ENCODE measurements at regions not wholly inside any gene's neighbourhood (a gene's known extent, or its start where the extent isn't known, plus 50 kb on each side); places are given as distances from the start of the nearest gene placed in this dataset.
"Not testable (repeated sequence)": the region's sequence is repeated elsewhere in the genome, so short reads cannot be mapped to it uniquely, and the experiment has no call there.

DNA sequence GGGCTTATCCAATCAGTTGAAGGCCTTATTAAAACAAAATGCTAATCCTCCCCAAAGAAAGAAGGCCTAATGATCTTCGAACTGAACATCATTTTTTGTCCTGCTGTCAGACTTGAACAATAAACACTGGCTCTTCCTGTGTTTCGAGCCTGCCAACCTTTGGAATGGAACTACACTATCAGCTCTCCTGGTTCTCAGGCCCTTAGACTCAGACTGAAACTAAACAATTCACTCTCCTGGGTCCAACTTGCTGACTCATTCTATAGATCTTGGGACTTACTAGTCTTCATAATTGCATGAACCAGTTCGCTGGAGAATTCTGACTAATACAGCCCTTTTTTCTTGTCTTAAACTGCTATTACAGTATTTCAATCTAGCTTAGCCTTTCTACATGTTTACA is 235.2 kb downstream of the LNPK start:
- DNase-seq (ENCODE audit: low read depth), result peak; percentile 3

DNA sequence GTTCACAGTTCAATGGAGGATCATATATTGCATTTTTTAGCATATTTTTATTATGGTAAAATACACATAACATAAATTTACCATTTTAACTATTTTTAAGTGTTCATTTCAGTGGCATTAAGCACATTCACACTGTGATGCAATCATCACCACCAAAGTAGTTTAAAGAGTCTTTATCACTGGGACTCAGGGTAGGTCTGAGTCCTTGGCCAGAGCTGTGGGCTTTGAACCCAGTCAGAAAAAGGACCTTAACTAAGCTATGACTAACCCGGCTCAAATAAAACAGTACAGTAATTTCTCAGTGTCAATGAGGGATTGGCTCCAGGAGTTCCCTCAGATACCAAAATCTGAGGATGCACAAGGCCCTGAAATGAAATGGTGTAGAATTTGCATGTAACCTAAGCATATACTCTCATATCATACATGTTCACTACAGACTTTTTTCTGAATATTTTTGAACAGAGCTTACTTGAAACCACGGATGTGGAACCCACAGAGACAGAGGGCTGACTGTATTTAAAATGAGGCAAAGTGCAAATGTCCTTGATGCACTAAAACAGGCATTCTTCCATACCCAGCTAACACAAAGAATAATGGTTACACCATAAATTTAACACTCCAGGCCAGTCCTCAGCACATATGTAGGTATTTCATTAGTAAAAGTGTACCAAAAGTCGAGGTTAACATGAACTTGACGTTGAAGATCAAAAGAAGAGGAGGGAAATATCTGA is 246.2 kb downstream of the LNPK start:
- no peak for DNase-seq (ENCODE audit: low read depth)

DNA sequence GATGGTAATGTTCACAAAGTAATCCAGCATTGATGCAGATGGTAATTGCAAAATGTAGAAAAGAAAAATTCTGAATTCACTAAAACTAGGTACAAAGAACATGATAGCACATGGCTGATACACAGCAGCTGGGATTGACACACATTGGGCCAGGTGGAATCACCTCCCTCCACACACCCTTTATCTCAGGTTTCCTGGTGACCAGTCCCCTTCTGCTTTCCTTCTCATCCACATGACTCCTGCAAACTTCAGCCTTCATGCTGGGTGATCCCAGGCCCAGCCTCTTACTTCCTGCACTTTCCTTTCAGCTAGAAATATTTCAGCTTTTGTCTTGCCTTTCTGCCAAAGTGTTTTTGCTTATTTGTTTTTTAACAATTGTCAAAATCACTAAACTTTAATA is 246.9 kb downstream of the LNPK start:
- DNase-seq (ENCODE audit: low read depth), result no peak

DNA sequence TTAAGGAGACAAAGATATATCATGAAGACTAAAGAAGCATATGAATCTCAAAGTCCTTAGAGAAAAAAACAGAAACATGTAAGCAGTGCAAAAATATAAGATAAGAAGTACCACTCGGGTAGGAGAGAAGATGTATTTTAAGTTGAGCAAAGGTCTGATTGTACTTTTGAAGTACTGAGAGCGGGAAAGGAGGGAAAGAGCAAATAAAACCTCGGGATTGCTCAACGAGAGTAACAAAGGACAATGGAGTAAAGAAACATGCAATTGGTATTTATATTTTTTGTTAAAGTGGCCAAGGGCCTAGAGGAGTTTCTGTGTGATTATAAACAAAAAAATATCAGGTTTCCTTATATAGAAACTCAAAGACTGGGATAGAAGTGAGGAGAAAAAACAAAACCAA is 251.9 kb downstream of the LNPK start:
- DNase-seq (ENCODE audit: low read depth), result no peak

DNA sequence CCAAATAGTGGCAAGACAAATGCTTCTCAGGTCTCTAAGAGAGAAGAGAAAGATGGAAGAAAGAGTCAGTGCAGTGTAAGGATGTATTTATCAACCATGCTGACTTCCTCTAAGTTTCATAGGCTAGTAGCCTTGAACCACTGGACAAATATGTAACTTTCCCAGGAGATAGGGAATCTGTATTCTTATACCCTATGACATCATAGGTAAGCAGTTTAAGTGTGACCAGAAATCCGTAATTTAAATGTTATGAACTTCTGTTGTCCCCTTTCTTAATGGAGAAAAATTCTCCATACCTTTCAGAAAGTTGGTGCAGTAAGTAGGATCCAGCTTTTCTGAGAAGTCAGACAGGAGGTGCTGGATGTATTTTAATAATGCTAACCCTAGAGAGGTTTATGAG is 256.2 kb downstream of the LNPK start:
- DNase-seq (ENCODE audit: low read depth), result no peak

DNA sequence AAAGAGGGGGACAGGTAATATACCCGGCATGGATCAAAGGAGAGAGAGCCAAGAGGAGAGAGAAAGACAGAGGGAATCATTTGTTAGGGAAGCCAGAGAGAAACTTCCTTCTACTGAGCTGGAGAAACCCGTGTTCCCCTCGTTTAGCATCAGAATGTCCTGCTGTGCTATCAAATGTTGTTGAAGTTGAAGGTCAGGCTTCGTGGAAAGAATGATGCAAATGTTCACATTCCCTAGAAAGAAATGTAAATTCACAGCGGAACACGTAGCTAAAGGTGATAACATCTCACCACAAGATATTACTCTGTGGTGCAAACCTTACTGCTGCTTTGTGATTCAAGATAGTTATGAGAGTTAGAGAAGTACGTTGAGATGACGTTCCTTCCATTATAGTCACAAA is 258.1 kb downstream of the LNPK start:
- no peak for DNase-seq (ENCODE audit: low read depth)

DNA sequence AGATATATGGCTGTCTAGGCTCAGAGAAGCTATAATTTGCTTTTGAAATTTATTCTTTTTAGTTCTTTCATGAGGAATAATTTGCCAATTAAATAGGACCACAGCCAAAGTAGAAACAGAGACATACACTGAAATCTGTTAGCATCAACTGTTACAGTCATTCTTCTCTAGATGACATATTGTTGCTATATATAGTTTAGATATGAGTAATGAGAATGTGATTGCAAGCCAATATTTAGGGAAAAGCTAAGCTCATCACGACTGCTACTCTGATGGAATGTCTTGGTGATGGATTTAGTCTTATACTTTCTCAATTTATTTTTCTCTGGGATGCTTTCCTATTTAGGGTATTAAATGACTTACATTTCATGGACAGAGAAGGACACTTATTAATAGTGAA is 259.1 kb downstream of the LNPK start:
- no peak for DNase-seq (ENCODE audit: low read depth)

DNA sequence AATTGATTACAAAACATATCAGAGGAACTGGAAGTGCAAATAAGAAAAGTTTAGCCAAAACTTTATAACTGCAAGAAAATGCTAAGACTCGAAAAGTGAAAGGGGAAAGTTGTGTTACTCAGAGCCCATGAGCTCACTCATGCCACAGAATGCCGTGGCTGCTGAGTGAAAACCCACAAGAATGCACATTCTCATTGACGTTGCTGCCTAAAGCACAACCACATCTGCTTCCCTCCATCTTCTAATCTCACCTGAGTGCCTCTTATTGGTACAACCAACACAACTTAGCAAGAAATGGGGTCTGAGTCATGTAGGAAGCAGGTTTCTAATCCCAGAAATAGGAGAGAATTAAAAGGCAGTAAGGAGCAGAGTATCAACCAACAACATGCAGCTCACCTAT is 259.7 kb downstream of the LNPK start:
- DNase-seq (ENCODE audit: low read depth), result peak; percentile 28

DNA sequence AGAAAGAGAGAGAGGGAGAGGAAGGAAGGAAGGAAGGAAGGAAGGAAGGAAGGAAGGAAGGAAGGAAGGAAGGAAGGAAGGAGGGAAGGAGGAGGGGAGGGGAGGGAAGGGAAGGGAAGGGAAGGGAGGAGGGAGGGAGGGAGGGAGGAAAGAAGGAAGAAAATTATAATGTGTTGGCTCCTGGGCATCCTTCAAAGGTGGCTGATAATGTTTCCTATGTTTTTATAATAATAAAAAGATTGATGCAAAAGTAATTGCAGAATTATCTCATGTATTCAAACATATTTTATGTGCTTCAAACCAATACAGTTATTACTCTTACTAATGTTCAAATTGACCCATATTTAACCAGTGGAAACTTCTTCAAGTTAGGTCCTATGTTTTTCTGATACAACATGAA is 260.9 kb downstream of the LNPK start:
- no peak for DNase-seq (ENCODE audit: low read depth)

DNA sequence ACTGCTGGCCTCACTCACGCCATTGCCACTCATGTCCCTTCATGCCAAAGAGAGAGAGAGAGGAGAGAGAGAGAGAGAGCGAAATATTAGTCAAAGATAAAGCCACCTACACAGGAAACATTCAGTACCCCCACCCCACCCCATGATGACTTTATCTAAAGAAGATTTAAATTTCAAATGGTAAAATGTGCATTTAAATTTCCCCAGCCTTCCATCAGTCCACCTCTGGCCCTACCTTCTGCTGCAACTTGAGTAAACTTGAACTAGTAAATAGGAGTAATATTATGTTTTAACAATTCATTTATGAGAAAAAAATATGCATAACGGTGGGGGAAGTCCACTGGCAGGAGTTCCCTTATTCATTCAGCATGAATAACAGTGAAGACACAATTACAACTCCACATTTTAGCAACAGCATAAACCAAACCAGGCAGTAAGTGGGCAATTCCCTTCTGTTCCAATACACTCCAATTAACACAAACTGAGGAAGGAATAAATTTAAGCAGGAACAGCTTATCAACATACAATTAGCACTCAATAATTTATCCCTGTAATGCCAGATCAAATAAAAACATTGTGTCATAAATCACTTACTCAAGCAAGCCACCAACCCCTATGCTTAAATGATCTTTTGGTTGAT is 264.2 kb downstream of the LNPK start:
- DNase-seq (ENCODE audit: low read depth), result no peak

DNA sequence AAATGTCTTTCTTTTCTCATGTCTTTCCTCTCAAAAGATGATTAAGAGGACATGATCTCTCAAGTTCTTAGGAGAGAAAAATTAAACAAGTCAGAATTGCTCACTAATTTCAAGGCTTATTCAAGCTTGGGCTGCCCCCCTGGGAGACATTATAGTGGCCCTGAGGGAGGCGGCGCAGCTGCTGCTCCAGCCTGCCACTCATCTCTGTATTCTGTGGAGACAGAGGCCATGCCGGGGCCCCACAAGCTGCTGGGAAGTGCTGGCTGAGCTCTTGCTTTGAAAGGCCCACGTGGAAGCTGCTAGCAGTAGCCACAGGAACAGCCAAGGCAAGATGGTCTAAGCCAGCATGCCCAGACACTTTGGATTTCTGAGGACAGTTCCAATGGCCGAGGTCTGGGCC is 267.4 kb downstream of the LNPK start:
- DNase-seq (ENCODE audit: low read depth), result no peak

DNA sequence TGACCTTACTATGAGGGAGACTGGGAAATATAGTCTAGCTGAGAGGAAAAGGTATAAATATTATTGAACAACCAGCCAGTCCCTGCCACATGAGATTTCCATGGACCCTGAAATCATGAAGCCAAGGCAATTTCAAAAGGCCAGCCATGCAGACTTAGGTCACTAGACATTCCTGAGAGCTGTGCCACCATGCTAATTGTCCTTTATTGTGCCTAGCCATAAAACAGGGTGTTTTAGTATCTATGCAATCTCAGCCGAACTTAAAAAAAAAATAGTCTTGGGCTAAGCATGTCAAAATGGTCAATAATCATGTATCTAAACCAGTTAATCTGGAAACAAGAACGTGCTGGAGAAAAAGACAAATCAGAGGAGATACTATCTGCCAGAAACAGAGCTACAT is 269.5 kb downstream of the LNPK start:
- DNase-seq (ENCODE audit: low read depth), result no peak

DNA sequence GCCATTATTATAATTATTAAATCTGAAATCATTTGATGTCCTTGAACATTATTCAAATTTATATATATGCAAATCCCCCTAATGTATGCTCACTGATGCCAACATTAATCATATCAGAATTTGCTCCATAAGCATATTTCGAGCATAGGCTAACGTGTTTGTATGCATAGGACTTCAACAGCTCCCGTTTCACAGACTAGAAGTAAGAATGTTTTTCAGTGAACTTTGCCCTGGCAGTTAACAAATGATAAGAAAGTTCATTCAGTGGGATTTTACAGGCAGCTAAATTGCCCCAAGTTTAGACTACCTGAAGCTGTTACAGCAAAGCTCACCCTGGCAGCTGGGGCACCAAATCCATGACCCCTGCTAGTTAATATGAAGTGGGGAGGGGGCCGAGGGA is 272.0 kb downstream of the LNPK start:
- no peak for DNase-seq (ENCODE audit: low read depth)

DNA sequence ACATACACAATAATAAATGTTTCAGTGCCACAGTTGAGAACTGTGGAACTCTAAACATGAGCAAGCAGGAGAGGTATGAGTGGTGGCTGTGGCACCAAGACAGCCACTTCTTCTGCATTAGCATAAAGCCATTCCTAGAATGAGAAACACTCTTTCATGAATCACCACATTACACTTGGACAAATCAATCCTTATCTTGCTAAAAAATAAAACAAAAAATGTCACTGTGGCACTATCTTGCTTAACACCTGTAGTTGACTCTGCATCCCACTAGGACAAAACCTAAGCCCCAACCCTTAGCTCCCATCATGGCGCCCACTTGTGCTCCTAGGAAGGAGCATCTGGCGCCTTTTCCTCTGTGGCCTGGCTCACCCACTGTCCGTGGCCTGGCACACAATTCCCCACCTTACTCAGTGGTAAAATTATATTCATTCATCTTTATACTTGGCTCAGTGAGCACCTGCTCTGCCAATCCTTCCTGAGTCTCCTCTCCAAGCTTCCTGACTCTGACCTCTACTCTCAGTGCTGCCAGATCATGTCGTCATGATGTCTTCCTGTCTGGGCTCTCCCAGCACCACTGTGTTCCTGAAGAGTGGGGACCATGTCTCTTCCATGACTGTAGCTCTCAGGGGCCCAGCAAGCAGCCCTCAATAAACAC is 272.9 kb downstream of the LNPK start:
- no peak for DNase-seq (ENCODE audit: low read depth)

DNA sequence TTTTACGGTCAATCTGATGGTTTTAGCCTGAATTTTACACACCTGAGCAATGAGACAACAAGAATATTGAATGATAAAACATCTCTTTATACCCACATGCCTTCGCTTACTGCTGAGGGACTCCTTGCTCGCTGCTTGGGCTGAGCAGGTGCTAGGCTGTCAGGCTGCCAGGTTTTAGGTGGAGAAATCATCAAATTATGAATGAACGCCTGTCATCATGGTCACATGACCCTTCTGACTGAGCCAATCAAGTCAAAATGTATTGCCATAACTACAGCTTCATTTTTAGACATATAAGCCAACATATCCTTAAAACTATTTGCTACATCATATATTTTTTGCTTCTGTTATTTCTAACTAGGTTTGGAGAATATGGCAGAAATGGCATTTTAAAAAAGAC is 274.0 kb downstream of the LNPK start:
- no peak for DNase-seq (ENCODE audit: low read depth)

DNA sequence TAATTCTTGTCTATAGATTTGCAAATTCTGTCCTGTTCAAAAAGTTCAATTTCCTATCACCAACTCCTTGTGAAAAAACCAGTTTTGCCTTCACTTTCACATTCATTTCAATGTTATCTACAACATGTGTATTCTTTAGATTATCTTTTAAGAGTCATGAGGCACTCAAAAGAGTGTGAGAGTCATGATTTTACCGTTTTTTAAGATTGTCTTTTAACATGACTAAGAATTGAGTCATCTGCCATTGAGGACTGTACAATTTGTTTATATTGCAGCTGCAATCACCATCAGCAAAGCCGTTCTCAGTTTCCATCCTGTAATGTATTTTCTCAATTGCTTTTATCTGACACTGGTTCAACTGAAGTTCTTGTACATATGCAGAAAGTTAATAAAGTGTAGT is 275.8 kb downstream of the LNPK start:
- peak; percentile 44 for DNase-seq (ENCODE audit: low read depth)

DNA sequence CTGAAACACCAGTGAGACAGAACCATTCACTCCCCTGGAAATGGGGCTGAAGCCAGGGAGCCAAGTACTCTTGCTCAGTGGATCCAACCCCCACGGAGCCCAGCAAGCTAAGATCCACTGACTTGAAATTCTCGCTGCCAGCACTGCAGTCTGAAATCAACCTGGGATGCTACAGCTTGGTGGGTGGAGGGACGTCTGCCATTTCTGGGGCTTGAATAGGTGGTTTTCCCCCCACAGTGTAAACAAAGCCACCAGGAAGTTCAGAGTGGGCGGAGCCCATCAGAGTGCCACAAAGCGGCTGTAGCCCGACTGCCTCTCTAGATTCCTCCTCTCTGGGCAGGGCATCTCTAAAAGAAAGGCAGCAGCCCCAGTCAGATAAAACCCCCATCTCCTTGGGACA is 292.8 kb downstream of the LNPK start:
- no peak for DNase-seq (ENCODE audit: low read depth)

DNA sequence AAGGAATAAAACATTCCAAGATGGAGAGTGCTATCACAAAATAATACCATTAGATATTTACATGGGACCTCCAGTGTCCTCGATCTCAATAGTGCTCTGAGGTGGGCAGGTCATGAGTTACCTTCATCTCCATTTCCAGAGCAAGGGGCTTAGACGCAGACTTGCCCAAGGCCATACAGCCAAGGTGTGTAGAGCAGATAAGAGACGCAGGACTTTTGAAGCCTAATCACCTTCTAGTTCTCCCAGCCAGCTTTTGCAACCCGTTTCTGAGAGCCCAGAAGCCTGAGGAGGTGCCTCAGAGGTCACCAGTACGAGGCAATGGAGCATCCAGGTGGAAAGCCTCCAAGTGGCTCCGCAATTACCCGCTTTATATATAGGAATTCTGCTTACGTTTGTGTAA is 294.7 kb downstream of the LNPK start:
- DNase-seq (ENCODE audit: low read depth), result no peak

DNA sequence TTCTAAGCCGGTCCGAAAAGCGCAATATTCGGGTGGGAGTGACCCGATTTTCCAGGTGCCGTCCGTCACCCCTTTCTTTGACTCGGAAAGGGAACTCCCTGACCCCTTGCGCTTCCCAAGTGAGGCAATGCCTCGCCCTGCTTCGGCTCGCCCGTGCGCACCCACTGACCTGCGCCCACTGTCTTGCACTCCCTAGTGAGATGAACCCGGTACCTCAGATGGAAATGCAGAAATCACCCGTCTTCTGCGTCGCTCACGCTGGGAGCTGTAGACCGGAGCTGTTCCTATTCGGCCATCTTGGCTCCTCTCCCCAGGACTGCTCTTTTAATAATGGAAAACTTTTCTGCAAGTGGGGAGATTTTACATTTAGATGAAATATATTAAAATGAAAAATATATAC is 297.5 kb downstream of the LNPK start:
- not testable (repeated sequence) for DNase-seq (ENCODE audit: low read depth)

DNA sequence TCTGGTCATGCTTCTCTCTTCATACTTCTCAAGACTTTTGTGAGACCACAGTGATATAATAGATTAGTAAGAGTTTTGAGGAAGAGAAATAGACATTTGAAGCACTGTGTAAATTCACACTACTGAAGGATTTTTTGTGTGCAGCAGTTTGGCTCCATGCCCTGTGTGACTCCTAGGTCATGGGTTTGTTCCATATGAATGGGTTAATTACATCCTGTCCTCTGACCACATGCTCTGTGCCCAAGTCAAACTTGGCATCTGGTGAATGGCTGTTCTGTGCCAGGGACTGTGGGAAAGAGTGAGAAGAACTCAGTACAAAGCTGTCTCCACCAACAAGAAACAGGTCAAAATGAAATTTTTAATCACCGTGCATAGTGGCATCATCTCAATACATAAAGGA is 304.0 kb downstream of the LNPK start:
- peak; percentile 19 for DNase-seq (ENCODE audit: low read depth)

DNA sequence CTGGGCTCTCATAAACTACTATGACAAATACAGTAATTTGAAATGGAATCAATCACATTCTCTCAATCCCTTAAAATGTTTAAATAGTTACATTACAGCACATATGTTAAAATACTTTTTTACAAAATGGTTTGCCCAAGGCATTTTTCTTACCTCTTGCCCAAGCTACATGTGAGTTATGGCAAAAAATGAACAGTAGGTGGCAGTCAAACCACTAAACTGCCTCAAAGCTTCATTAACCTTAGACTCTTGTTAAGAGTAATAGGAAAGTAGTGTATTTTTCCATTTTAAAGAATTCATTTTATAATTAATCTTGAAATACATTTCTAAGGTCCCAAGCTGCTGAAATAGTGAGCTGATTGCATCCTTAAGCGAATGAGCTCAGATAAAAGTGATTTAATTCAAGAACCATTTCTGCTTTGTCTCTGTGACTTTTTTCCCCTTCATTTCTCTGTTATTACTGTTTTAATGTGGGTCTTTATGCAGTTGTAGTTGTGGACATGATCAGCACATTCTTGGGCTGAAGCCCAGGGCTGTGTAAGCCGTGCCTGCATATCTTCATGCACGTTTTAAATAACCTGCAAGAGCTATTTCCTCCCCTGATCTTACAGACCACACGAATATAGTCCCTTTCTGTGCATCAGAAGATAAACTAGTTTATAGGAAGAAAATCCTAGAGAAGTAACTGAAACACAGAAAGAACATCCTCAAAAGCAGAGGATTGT is 311.8 kb downstream of the LNPK start:
- peak; percentile 55 for DNase-seq (ENCODE audit: low read depth)

DNA sequence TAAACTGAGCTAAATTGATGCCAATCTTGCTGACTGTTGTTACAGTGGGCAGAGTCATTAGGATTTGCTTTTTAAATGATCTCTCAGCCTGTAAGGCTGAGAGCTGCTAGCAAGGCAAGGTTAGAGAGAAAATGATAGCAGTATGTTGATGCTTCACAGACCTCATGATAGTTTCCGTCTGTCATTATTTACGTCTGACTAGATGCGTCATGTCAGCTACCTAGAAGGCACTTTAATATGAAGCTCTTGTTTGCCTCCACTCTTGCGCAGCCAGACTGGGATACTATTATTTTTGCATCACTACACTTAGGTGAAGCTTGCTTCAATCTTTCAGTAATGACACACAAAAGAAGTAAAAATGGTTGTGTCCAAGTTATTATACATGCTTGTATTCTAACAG is 313.8 kb downstream of the LNPK start:
- DNase-seq (ENCODE audit: low read depth), result no peak

DNA sequence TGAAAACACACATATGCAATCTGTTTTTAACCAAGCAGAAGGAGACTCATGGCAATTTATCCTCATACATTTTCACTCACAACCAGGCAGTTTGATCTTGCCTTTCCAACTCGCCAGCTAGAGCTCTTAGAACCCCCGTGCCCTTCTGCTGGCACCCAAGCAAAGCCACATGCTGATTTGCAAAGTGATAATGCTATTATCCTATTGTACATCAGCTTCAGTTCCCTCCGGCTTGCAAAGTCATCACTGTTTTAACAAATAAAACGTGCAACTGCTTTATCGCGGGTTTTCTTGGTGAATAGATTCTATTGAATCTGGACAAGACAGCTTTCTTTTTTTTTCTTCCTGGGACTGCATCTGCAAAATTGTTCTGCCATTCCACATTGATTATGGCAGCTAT is 314.6 kb downstream of the LNPK start:
- no peak for DNase-seq (ENCODE audit: low read depth)

Data from RPMI7951 (cell line).